ENCODE measurements at regions not wholly inside any gene's neighbourhood (a gene's known extent, or its start where the extent isn't known, plus 50 kb on each side); places are given as distances from the start of the nearest gene placed in this dataset.

DNA sequence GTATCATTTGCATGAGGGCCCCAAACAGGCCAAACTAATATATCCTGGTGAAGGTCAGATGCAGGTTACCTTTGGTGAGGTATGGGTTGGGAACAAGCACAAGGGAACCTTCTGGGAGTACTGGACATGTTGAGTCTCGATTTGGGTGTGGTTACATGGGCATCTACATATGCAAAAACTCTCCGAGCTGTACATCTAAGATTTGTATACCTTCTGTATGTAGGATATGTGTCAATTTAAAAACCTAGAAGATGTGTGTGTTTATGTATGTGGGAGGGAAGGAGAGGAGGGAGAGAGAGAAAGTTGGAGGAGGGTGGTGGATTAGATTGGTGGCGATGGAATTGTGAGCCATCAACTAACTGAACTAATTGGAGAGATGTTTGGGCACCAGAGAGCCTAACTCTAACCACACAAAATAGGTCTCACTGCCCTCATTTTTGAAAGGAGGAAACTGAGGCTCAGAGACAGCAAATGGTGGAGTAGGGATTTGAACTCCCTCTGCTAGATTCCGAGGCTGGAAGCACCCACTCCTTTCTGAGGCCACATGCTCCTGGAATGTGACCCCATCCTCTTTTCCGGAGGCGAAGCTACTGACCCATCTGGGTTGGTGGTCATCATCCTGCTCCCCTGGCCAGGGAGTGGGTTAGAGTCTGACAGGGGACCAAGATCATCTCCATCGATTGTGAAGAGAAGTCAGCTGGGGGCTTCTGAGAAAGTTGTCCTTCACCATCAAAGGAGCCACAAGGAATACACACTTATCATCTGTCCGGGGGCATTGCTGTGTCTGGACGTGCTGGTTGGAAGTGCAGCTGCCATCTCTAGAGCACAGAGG lies 107.3 kb upstream of the MYCN start:
- Mint-ChIP-seq H3K4me1 (ENCODE audit: low read depth, unreplicated experiment) (no peaks in the 10 kb centered on the region), H3K27ac (ENCODE audit: unreplicated experiment) (no peak overlapping the region), H3K4me3 (ENCODE audit: low read depth, unreplicated experiment) (no peak overlapping the region), H3K27me3 (ENCODE audit: unreplicated experiment) (peaks cover 14% of the 10 kb centered on the region), H3K36me3 (ENCODE audit: insufficient read depth, unreplicated experiment) (no peaks in the 10 kb centered on the region), H3K9me3 (ENCODE audit: low read depth, unreplicated experiment) (peaks cover 4% of the 10 kb centered on the region)
- no TSS peak for BruUV-seq (replicated peaks)
- intact Hi-C loops (cut with micrococcal nuclease; ENCODE audit: unreplicated experiment) = no loop called here
- CTCF ChIA-PET = no interaction called here
- TF ChIP-seq, protein P1, sequence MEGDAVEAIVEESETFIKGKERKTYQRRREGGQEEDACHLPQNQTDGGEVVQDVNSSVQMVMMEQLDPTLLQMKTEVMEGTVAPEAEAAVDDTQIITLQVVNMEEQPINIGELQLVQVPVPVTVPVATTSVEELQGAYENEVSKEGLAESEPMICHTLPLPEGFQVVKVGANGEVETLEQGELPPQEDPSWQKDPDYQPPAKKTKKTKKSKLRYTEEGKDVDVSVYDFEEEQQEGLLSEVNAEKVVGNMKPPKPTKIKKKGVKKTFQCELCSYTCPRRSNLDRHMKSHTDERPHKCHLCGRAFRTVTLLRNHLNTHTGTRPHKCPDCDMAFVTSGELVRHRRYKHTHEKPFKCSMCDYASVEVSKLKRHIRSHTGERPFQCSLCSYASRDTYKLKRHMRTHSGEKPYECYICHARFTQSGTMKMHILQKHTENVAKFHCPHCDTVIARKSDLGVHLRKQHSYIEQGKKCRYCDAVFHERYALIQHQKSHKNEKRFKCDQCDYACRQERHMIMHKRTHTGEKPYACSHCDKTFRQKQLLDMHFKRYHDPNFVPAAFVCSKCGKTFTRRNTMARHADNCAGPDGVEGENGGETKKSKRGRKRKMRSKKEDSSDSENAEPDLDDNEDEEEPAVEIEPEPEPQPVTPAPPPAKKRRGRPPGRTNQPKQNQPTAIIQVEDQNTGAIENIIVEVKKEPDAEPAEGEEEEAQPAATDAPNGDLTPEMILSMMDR (IDR thresholded peaks at IDR 0.05; ENCODE audit: unreplicated experiment) = no peak
- DNase-seq = no peak

DNA sequence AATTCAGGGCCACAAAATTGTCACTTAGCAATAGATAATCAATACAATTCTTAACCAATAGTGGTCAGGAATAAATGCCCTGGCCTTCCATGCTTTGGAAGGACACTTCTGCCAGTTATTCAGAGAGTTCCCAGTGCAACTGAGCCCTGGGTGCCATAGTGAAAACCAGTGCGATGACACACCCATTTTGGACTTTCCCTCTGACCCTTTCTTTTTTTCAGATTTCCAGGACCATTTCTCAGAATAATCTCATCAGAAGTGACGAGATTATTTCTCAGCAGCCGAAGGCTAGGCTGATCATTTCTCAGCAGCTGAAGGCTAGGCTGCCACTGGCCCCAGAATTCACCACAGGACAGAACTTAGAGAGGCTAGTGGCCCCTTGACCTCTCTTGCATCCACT lies 106.6 kb upstream of the MYCN start:
- peaks cover 14% of the 10 kb centered on the region for H3K27me3 Mint-ChIP-seq (ENCODE audit: unreplicated experiment)
- CTCF ChIA-PET = no interaction called here
- DNase-seq = no peak
- BruUV-seq (replicated peaks) = no TSS peak
- TF ChIP-seq, protein P1 (IDR thresholded peaks at IDR 0.05; ENCODE audit: unreplicated experiment) = no peak
- H3K36me3 Mint-ChIP-seq (ENCODE audit: insufficient read depth, unreplicated experiment) = no peaks in the 10 kb centered on the region
- no peaks in the 10 kb centered on the region for H3K4me1 Mint-ChIP-seq (ENCODE audit: low read depth, unreplicated experiment)
- H3K4me3 Mint-ChIP-seq (ENCODE audit: low read depth, unreplicated experiment) = no peak overlapping the region
- H3K27ac Mint-ChIP-seq (ENCODE audit: unreplicated experiment) = no peak overlapping the region
- intact Hi-C loops (cut with micrococcal nuclease; ENCODE audit: unreplicated experiment) = no loop called here
- peaks cover 5% of the 10 kb centered on the region for H3K9me3 Mint-ChIP-seq (ENCODE audit: low read depth, unreplicated experiment)

DNA sequence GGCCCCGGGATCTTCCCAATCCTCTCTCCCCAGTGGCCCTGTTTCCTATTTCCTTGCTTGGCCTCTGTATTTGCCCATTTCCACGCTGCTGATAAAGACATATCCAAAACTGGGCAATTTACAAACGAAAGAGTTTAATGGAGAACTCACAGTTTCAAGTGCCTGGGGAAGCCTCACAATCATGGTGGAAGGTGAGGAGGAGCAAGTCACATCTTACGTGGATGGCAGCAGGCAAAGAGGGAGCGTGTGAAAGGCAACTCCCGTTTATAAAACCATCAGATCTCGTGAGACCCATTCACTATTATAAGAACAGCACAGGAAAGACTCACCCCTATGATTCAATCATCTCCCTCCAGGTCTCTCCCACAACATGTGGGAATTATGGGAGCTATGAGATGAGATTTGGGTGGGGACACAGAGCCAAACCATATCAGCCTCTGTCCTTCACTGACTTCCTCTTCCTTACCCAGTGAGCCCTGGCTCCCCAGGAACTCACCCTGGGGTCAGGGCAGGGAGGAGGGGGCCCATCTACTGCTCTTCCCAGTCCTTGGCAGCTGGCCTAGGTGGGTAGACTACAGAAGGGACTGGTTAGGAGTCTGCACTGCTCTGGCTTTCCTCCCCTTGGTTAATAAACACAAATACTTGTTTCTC lies 105.8 kb upstream of the MYCN start:
- H3K4me1 Mint-ChIP-seq (ENCODE audit: low read depth, unreplicated experiment) = peaks cover 2% of the 10 kb centered on the region
- TF ChIP-seq, protein P1 (IDR thresholded peaks at IDR 0.05; ENCODE audit: unreplicated experiment) = no peak
- H3K27ac Mint-ChIP-seq (ENCODE audit: unreplicated experiment) = no peak overlapping the region
- no peak for DNase-seq
- H3K27me3 Mint-ChIP-seq (ENCODE audit: unreplicated experiment) = peaks cover 14% of the 10 kb centered on the region
- CTCF ChIA-PET = no interaction called here
- intact Hi-C loops (cut with micrococcal nuclease; ENCODE audit: unreplicated experiment) = no loop called here
- no TSS peak for BruUV-seq (replicated peaks)
- no peaks in the 10 kb centered on the region for H3K36me3 Mint-ChIP-seq (ENCODE audit: insufficient read depth, unreplicated experiment)
- peaks cover 8% of the 10 kb centered on the region for H3K9me3 Mint-ChIP-seq (ENCODE audit: low read depth, unreplicated experiment)
- H3K4me3 Mint-ChIP-seq (ENCODE audit: low read depth, unreplicated experiment) = no peak overlapping the region

DNA sequence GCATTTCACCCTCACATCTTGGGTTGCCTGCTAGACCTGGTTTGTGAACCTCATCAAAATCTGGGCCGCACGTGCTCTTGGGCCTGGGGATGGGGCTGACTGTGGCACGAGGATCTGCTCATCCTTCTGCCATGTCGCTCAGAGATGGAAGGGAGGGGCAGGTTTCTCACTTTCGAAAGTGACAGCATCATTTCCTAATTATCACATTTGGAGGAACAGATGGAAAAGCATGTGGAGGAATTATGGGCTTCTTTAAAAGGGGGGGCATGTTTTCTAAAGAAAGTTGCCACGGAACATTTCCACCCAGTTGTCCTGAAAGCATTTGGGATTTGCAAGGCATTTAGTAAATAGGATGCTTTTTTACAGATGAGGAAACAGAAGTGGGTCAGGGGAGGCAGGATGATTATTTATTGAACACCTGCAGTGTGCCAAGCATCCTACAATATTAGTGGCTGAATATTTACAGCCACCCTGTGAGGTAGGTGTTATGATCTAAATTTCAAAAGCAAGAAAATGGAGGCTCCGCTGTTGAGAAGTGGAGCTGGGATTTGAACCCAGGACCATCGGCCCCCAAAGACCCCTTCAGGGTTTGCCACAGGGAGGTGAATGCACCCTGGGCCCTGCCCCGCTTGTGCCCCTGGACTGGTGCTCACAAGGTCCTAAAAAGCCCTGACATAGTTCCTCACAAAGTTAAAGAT lies 104.2 kb upstream of the MYCN start:
- H3K4me3 Mint-ChIP-seq (ENCODE audit: low read depth, unreplicated experiment) = no peak overlapping the region
- H3K27ac Mint-ChIP-seq (ENCODE audit: unreplicated experiment) = no peak overlapping the region
- DNase-seq = no peak
- CTCF ChIA-PET = no interaction called here
- BruUV-seq (replicated peaks) = no TSS peak
- TF ChIP-seq, protein P1 (IDR thresholded peaks at IDR 0.05; ENCODE audit: unreplicated experiment) = no peak
- H3K9me3 Mint-ChIP-seq (ENCODE audit: low read depth, unreplicated experiment) = peaks cover 8% of the 10 kb centered on the region
- no peaks in the 10 kb centered on the region for H3K36me3 Mint-ChIP-seq (ENCODE audit: insufficient read depth, unreplicated experiment)
- intact Hi-C loops (cut with micrococcal nuclease; ENCODE audit: unreplicated experiment) = no loop called here
- H3K27me3 Mint-ChIP-seq (ENCODE audit: unreplicated experiment) = peaks cover 14% of the 10 kb centered on the region
- H3K4me1 Mint-ChIP-seq (ENCODE audit: low read depth, unreplicated experiment) = peaks cover 6% of the 10 kb centered on the region

Measured in Calu3 (cell line).